Mesendoderm (in vitro differentiated cells): ENCODE measurements at regions not wholly inside any gene's neighbourhood (a gene's known extent, or its start where the extent isn't known, plus 50 kb on each side); places are given as distances from the start of the nearest gene placed in this dataset.

Experiments used
- DNase-seq: peaks from one replicate; pipeline ENCODE4 v3.0.0; 2013
- H2AK5ac ChIP-seq: 2 replicates; pipeline ENCODE4 v1.6.1; 2013; ENCODE audit warnings: low read length, inconsistent platforms
- H2BK120ac ChIP-seq: 2 replicates; pipeline ENCODE4 v1.6.1; 2013; ENCODE audit warnings: low read depth, mild to moderate bottlenecking, low read length, moderate library complexity, mixed read lengths
- H2BK15ac ChIP-seq: replicated peaks from 2 replicates; pipeline ENCODE4 v1.6.1; 2013; ENCODE audit warnings: low read depth, mild to moderate bottlenecking, moderate library complexity
- H2BK5ac ChIP-seq: 2 replicates; pipeline ENCODE4 v1.6.1; 2013; ENCODE audit warnings: low read length, inconsistent platforms
- H3K18ac ChIP-seq: 2 replicates; pipeline ENCODE4 v1.6.1; 2013; ENCODE audit warnings: mild to moderate bottlenecking, low read length, mixed read lengths
- H3K23ac ChIP-seq: one replicate; pipeline ENCODE4 v1.6.1; 2013; ENCODE audit warnings: low read length
- H3K27ac ChIP-seq: 2 replicates; pipeline ENCODE4 v1.5.1; 2013; ENCODE audit warnings: low read depth, mild to moderate bottlenecking, inconsistent platforms, low read length, moderate library complexity
- H3K27me3 ChIP-seq: 2 replicates; pipeline ENCODE4 v1.6.1; 2013; ENCODE audit warnings: low read length, control low read depth, mild to moderate bottlenecking, inconsistent platforms; ENCODE audit not compliant: insufficient read depth, poor library complexity
- H3K36me3 ChIP-seq: 2 replicates; pipeline ENCODE4 v1.6.1; 2013; ENCODE audit warnings: low read length, inconsistent platforms; ENCODE audit not compliant: control insufficient read depth, insufficient read depth
- H3K4ac ChIP-seq: one replicate; pipeline ENCODE4 v1.6.1; 2013; ENCODE audit warnings: low read depth, mild to moderate bottlenecking, low read length, moderate library complexity
- H3K4me1 ChIP-seq: 2 replicates; pipeline ENCODE4 v1.6.1; 2013; ENCODE audit warnings: low read depth, low read length, inconsistent platforms; ENCODE audit not compliant: control insufficient read depth
- H3K4me2 ChIP-seq: 2 replicates; pipeline ENCODE4 v1.6.1; 2013; ENCODE audit warnings: low read length
- H3K4me3 ChIP-seq: 2 replicates; pipeline ENCODE4 v1.5.1; 2013; ENCODE audit warnings: mild to moderate bottlenecking, low read length
- H3K56ac ChIP-seq: one replicate; pipeline ENCODE4 v1.6.1; 2013; ENCODE audit warnings: low read length
- H3K79me1 ChIP-seq: 2 replicates; pipeline ENCODE4 v1.6.1; 2013; ENCODE audit warnings: low read length, inconsistent platforms
- H3K79me2 ChIP-seq: 2 replicates; pipeline ENCODE4 v1.6.1; 2013; ENCODE audit warnings: mild to moderate bottlenecking, low read length; ENCODE audit not compliant: control insufficient read depth, insufficient read depth
- H3K9ac ChIP-seq: 2 replicates; pipeline ENCODE4 v1.6.1; 2013; ENCODE audit warnings: low read length, inconsistent platforms
- H4K5ac ChIP-seq: one replicate; pipeline ENCODE4 v1.6.1; 2013; ENCODE audit warnings: low read length
- H4K8ac ChIP-seq: one replicate; pipeline ENCODE4 v1.6.1; 2013; ENCODE audit warnings: low read depth, mild to moderate bottlenecking, control low read depth, low read length, moderate library complexity
- WGBS: extraction: QIAGEN DNeasy Blood & Tissue Kit; methylation state at CpG from one replicate; pipeline ENCODE4 v1.1.7; 2013; ENCODE audit warnings: low lambda C conversion rate, missing lambda C conversion rate; ENCODE audit not compliant: insufficient coverage; ENCODE audit errors: extremely low coverage; 5-methylcytosine and 5-hydroxymethylcytosine counted together

- Histone ChIP-seq H3K4me3 (no peak overlapping the region), H2BK5ac (no peak overlapping the region), H3K4me1 (peaks cover 4% of the 10 kb centered on the region), H4K8ac (no peak overlapping the region), H3K18ac (no peak overlapping the region), H3K23ac (no peak overlapping the region), H3K4ac (no peak overlapping the region), H3K27ac (no peak overlapping the region), H2BK120ac (no peak overlapping the region), H3K9ac (no peak overlapping the region), H3K79me1 (no peaks in the 10 kb centered on the region), H3K56ac (no peak overlapping the region), H2AK5ac (peak overlapping the region; percentile 66), H3K36me3 (no peaks in the 10 kb centered on the region), H3K27me3 (no peaks in the 10 kb centered on the region), H3K79me2 (no peaks in the 10 kb centered on the region), H3K4me2 (no peak overlapping the region), H4K5ac (no peak overlapping the region), H2BK15ac (no peak overlapping the region)
- no CpG with 5 or more reads among the region's 7 CpGs for WGBS
- DNase-seq, result peak; percentile 70
Observed at GRCh38 chr12:67760586-67761275, 112.2 kb downstream of the DYRK2 start.

GRCh38 chr12:67761566-67761965 lies 113.0 kb downstream of the DYRK2 start:
- H2BK120ac ChIP-seq, result no peak overlapping the region

GRCh38 chr12:67764055-67764454 lies 115.5 kb downstream of the DYRK2 start:
- no CpG with 5 or more reads among the region's 3 CpGs for WGBS
- no peak overlapping the region for H3K23ac ChIP-seq
- DNase-seq, result no peak

More at GRCh38 chr12:67761566-67761965, 113.0 kb downstream of the DYRK2 start:
- Histone ChIP-seq H3K79me1 (no peaks in the 10 kb centered on the region), H2BK5ac (no peak overlapping the region), H3K4ac (no peak overlapping the region), H3K79me2 (no peaks in the 10 kb centered on the region), H3K4me1 (peaks cover 6% of the 10 kb centered on the region), H3K56ac (no peak overlapping the region), H3K23ac (no peak overlapping the region), H3K27me3 (no peaks in the 10 kb centered on the region), H3K36me3 (no peaks in the 10 kb centered on the region), H3K18ac (no peak overlapping the region), H3K4me2 (no peak overlapping the region), H4K8ac (no peak overlapping the region), H2BK15ac (peak overlapping the region; percentile 45), H2AK5ac (no peak overlapping the region), H3K9ac (no peak overlapping the region), H3K4me3 (no peak overlapping the region), H3K27ac (no peak overlapping the region), H4K5ac (no peak overlapping the region)
- no peak for DNase-seq
- no CpG with 5 or more reads among the region's 3 CpGs for WGBS

GRCh38 chr12:67764946-67765619 lies 116.5 kb downstream of the DYRK2 start:
- Histone ChIP-seq H3K23ac (no peak overlapping the region), H3K4me3 (no peak overlapping the region), H3K4me2 (no peak overlapping the region), H3K4ac (peak overlapping the region; percentile 24), H3K56ac (peak overlapping the region; percentile 5), H3K27ac (no peak overlapping the region), H2AK5ac (no peak overlapping the region), H2BK120ac (peak overlapping the region; percentile 95), H3K27me3 (no peaks in the 10 kb centered on the region), H3K79me1 (no peaks in the 10 kb centered on the region), H3K18ac (peak overlapping the region; percentile 84), H3K4me1 (peaks cover 6% of the 10 kb centered on the region), H3K36me3 (no peaks in the 10 kb centered on the region), H4K8ac (no peak overlapping the region), H4K5ac (no peak overlapping the region), H3K79me2 (no peaks in the 10 kb centered on the region), H2BK5ac (no peak overlapping the region), H3K9ac (no peak overlapping the region), H2BK15ac (no peak overlapping the region)
- DNase-seq, result no peak
- no CpG with 5 or more reads among the region's 5 CpGs for WGBS

More at GRCh38 chr12:67764055-67764454, 115.5 kb downstream of the DYRK2 start:
- Histone ChIP-seq H3K27ac (no peak overlapping the region), H3K18ac (no peak overlapping the region), H3K9ac (no peak overlapping the region), H3K4me3 (no peak overlapping the region), H4K8ac (no peak overlapping the region), H3K79me1 (no peaks in the 10 kb centered on the region), H4K5ac (no peak overlapping the region), H2BK15ac (no peak overlapping the region), H3K27me3 (no peaks in the 10 kb centered on the region), H3K4me2 (no peak overlapping the region), H3K79me2 (no peaks in the 10 kb centered on the region), H3K4ac (no peak overlapping the region), H3K36me3 (no peaks in the 10 kb centered on the region), H2BK120ac (no peak overlapping the region), H3K4me1 (peaks cover 6% of the 10 kb centered on the region), H2BK5ac (no peak overlapping the region), H3K56ac (no peak overlapping the region), H2AK5ac (no peak overlapping the region)

- H3K4me1 ChIP-seq, result peaks cover 4% of the 10 kb centered on the region
Observed at GRCh38 chr12:67765776-67766766, 117.5 kb downstream of the DYRK2 start.

More at GRCh38 chr12:67765776-67766766, 117.5 kb downstream of the DYRK2 start:
- Histone ChIP-seq H2AK5ac (peak overlapping the region; percentile 39), H3K9ac (no peak overlapping the region), H2BK5ac (no peak overlapping the region), H2BK120ac (peak overlapping the region; percentile 92), H3K36me3 (no peaks in the 10 kb centered on the region), H4K8ac (no peak overlapping the region), H3K27ac (peak overlapping the region; percentile 31), H3K4me3 (no peak overlapping the region), H3K4ac (peak overlapping the region; percentile 20), H3K27me3 (no peaks in the 10 kb centered on the region), H2BK15ac (peak overlapping the region; percentile 25), H3K56ac (peak overlapping the region; percentile 54), H3K79me1 (no peaks in the 10 kb centered on the region), H3K4me2 (no peak overlapping the region), H3K18ac (peak overlapping the region; percentile 84), H3K79me2 (no peaks in the 10 kb centered on the region), H3K23ac (no peak overlapping the region), H4K5ac (no peak overlapping the region)
- WGBS, result no CpG with 5 or more reads among the region's 7 CpGs
- DNase-seq, result peak; percentile 88
